Esophagus squamous epithelium (tissue), 4 donors: ENCODE measurements at regions not wholly inside any gene's neighbourhood (a gene's known extent, or its start where the extent isn't known, plus 50 kb on each side); places are given as distances from the start of the nearest gene placed in this dataset.

Experiments
- CTCF ChIP-seq, 6 experiments: fragments of 450-650 bp in 4 of 6; fragments of 200-600 bp in 2 of 6; sonication (generic) in 2 of 6; IDR thresholded peaks; one replicate each; pipeline ENCODE4 v1.5.1; 2016 to 2019; ENCODE audit warnings: antibody characterized with exemption in 6 of 6, mild to moderate bottlenecking in 4 of 6, moderate library complexity in 4 of 6
- POLR2A ChIP-seq, 4 donors: fragments of 450-650 bp; IDR thresholded peaks; one replicate each; pipeline ENCODE4 v1.6.1; 2017; ENCODE audit warnings: antibody characterized with exemption in 4 of 4, mild to moderate bottlenecking in 4 of 4, moderate library complexity in 3 of 4

GRCh38 chr7:35419391-35419755 is 165.5 kb upstream of the TBX20 start:
- TF ChIP-seq CTCF (IDR thresholded peaks at IDR 0.05) (no peak), POLR2A (IDR thresholded peaks at IDR 0.05) (no peak)
